ENCODE measurements at regions not wholly inside any gene's neighbourhood (a gene's known extent, or its start where the extent isn't known, plus 50 kb on each side); places are given as distances from the start of the nearest gene placed in this dataset.

- H3K27ac Mint-ChIP-seq (ENCODE audit: unreplicated experiment), result no peak overlapping the region
These were observed 376.4 kb upstream of the RGMB start for GRCh38 chr5:98397081-98397480.

GRCh38 chr5:98398465-98398864 lies 375.0 kb upstream of the RGMB start:
- CTCF ChIA-PET, result no interaction called here
- Mint-ChIP-seq H3K9me3 (ENCODE audit: low read depth, unreplicated experiment) (no peaks in the 10 kb centered on the region), H3K27ac (ENCODE audit: unreplicated experiment) (no peak overlapping the region), H3K36me3 (ENCODE audit: insufficient read depth, unreplicated experiment) (no peaks in the 10 kb centered on the region), H3K4me1 (ENCODE audit: low read depth, unreplicated experiment) (no peaks in the 10 kb centered on the region), H3K4me3 (ENCODE audit: low read depth, unreplicated experiment) (no peak overlapping the region), H3K27me3 (ENCODE audit: unreplicated experiment) (no peaks in the 10 kb centered on the region)
- DNase-seq, result no peak
- intact Hi-C loops (cut with micrococcal nuclease; ENCODE audit: unreplicated experiment), result no loop called here
- no TSS peak for BruUV-seq (replicated peaks)
- no peak for TF ChIP-seq CTCF (IDR thresholded peaks at IDR 0.05; ENCODE audit: unreplicated experiment)

More at GRCh38 chr5:98397081-98397480, 376.4 kb upstream of the RGMB start:
- no peak for DNase-seq
- no peaks in the 10 kb centered on the region for H3K27me3 Mint-ChIP-seq (ENCODE audit: unreplicated experiment)
- no peak for TF ChIP-seq CTCF (IDR thresholded peaks at IDR 0.05; ENCODE audit: unreplicated experiment)
- BruUV-seq (replicated peaks), result no TSS peak
- no peaks in the 10 kb centered on the region for H3K36me3 Mint-ChIP-seq (ENCODE audit: insufficient read depth, unreplicated experiment)
- intact Hi-C loops (cut with micrococcal nuclease; ENCODE audit: unreplicated experiment), result no loop called here
- CTCF ChIA-PET, result interaction anchor here (0.5 kb wide), 1 partner anchor 72 kb away, joined by 3 read pairs; no protein-coding TSS in a partner anchor
- peaks cover 2% of the 10 kb centered on the region for H3K9me3 Mint-ChIP-seq (ENCODE audit: low read depth, unreplicated experiment)
- H3K4me3 Mint-ChIP-seq (ENCODE audit: low read depth, unreplicated experiment), result no peak overlapping the region
- no peaks in the 10 kb centered on the region for H3K4me1 Mint-ChIP-seq (ENCODE audit: low read depth, unreplicated experiment)

GRCh38 chr5:98401656-98402055 lies 371.8 kb upstream of the RGMB start:
- CTCF ChIA-PET, result no interaction called here

GRCh38 chr5:98402130-98402529 lies 371.3 kb upstream of the RGMB start:
- intact Hi-C loops (cut with micrococcal nuclease; ENCODE audit: unreplicated experiment), result no loop called here
- H3K4me3 Mint-ChIP-seq (ENCODE audit: low read depth, unreplicated experiment), result no peak overlapping the region
- H3K36me3 Mint-ChIP-seq (ENCODE audit: insufficient read depth, unreplicated experiment), result no peaks in the 10 kb centered on the region
- H3K4me1 Mint-ChIP-seq (ENCODE audit: low read depth, unreplicated experiment), result no peaks in the 10 kb centered on the region
- CTCF ChIA-PET, result no interaction called here
- TF ChIP-seq CTCF (IDR thresholded peaks at IDR 0.05; ENCODE audit: unreplicated experiment), result no peak
- H3K27me3 Mint-ChIP-seq (ENCODE audit: unreplicated experiment), result no peaks in the 10 kb centered on the region
- H3K27ac Mint-ChIP-seq (ENCODE audit: unreplicated experiment), result no peak overlapping the region
- no peak for DNase-seq
- H3K9me3 Mint-ChIP-seq (ENCODE audit: low read depth, unreplicated experiment), result no peaks in the 10 kb centered on the region
- no TSS peak for BruUV-seq (replicated peaks)

More at GRCh38 chr5:98401656-98402055, 371.8 kb upstream of the RGMB start:
- intact Hi-C loops (cut with micrococcal nuclease; ENCODE audit: unreplicated experiment), result no loop called here
- no TSS peak for BruUV-seq (replicated peaks)
- H3K4me3 Mint-ChIP-seq (ENCODE audit: low read depth, unreplicated experiment), result no peak overlapping the region
- no peaks in the 10 kb centered on the region for H3K4me1 Mint-ChIP-seq (ENCODE audit: low read depth, unreplicated experiment)
- H3K9me3 Mint-ChIP-seq (ENCODE audit: low read depth, unreplicated experiment), result no peaks in the 10 kb centered on the region
- DNase-seq, result no peak
- TF ChIP-seq CTCF (IDR thresholded peaks at IDR 0.05; ENCODE audit: unreplicated experiment), result no peak
- no peak overlapping the region for H3K27ac Mint-ChIP-seq (ENCODE audit: unreplicated experiment)
- H3K27me3 Mint-ChIP-seq (ENCODE audit: unreplicated experiment), result no peaks in the 10 kb centered on the region
- H3K36me3 Mint-ChIP-seq (ENCODE audit: insufficient read depth, unreplicated experiment), result no peaks in the 10 kb centered on the region
